HCEC 1CT (cell line): ENCODE measurements at regions not wholly inside any gene's neighbourhood (a gene's known extent, or its start where the extent isn't known, plus 50 kb on each side); places are given as distances from the start of the nearest gene placed in this dataset.
"Not testable (repeated sequence)": the region's sequence is repeated elsewhere in the genome, so short reads cannot be mapped to it uniquely, and the experiment has no call there.

Experiments
- DNase-seq: peaks from one replicate; pipeline ENCODE4 v3.0.0-alpha.2; 2017

GRCh38 chr9:66771504-66771903 lies 129.0 kb upstream of the ZNF658 start:
- not testable (repeated sequence) for DNase-seq

DNA sequence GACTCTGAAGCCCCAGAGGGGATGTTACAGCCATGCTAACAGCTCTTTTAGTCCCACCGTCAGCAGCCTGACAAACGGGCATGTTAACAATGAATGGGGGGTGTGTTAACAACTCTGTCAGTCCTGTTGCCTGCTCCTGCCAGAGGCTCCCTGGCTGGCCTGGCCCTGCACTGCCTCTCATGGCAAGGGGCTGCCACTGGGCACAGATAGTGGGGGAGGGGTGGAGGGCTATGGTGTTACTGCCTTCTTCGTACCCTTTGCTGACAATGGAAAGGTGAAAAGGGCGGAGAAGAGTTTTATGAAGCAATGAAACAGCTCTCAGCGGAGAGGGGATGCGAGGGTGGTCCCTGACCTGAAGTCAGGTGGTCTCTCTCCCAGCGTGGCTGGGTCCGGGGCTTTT lies 125.9 kb upstream of the ZNF658 start:
- not testable (repeated sequence) for DNase-seq

- not testable (repeated sequence) for DNase-seq
Measured at GRCh38 chr9:66779944-66780661, 120.4 kb upstream of the ZNF658 start.

DNA sequence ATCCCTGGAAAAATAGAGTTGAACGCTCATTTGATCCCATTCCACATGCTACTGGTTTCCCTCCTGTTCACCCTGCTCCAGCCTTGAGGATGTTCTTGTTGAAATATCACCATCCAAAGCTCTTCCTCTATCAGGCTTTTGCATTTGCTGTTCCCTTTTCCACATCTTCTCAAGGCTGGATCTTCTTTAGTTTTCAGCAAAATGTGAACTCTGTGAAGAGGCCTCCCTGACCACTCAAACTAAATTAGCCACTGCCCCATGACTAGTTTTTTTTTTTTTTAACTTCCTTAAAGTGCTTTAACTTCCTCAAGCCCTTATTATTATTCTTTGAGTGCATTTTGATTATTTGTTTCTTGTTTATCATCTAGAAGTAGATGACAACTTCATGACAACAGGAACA lies 119.3 kb upstream of the ZNF658 start:
- not testable (repeated sequence) for DNase-seq

DNA sequence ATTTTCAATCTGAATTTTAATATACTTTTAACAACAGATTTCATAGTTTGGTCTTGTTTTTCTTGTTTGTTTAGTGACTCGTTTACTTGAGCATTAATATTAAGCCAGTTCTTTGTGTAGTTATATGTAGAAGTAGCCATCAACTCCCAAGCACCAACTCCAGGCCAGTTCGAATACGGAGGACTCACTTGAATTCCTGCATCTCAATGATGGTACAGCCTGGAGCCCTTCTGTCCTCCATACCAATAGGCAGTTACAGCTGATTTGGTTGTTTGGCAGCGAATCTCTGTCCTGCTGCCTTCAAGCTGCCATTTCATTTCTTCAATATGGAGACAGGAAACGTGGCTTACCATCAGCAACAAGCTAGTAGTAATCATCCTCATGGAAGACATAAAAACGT lies 118.5 kb upstream of the ZNF658 start:
- DNase-seq, result not testable (repeated sequence)

GRCh38 chr9:66785603-66786002 lies 114.9 kb upstream of the ZNF658 start:
- DNase-seq, result not testable (repeated sequence)

DNA sequence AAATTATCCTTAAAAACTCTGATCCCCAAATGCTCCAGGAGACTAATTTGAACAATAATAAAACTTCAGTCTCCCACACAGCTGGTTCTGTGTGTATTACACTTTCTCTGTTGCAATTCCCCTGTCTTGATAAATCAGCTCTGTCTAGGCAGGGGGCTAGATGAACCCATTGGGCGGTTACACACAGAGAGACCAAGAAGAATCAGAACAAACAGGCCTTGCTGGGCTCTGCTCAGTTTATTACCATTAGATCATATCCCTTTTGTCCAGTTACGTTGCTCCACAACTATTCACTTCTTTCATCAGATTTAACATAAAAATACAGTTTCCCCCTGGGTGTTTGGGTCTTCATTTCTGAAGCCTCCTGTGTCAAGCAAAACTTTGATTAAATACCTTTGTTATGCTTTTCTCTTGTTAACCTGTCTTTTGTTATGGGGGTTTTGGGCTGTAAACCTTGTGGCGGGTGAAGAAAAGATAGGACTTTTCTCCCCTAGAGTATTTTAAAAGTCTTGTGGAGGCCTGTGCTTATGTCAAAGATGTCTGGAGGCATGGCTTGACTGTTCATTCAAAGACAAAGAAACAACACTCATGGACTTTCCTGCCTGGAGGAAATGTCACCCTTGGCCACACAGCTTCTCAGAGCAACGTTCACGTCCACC lies 109.3 kb upstream of the ZNF658 start:
- DNase-seq, result not testable (repeated sequence)

DNA sequence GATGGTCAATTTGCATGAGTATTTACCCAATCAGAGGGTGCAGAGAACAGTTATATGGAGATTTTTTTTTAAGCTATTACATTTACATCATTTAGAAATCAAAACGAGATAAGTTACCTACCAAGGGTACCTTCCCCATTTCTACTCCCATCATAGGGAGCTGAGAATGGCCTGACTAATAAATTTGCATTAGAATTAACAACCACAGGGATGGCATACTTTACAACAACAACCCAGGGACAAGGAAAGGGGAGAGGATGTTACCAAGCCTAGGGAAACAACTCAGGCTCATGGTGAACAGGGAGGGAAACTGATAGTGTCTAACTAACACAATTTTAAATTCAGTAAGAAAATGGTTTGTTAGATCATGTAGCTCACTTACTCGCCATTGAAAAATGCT lies 105.8 kb upstream of the ZNF658 start:
- not testable (repeated sequence) for DNase-seq

- DNase-seq, result not testable (repeated sequence)
Measured at GRCh38 chr9:66795723-66796503, 104.6 kb upstream of the ZNF658 start.

GRCh38 chr9:66797905-66798616 lies 102.5 kb upstream of the ZNF658 start:
- DNase-seq, result not testable (repeated sequence)

- DNase-seq, result not testable (repeated sequence)
Measured at GRCh38 chr9:66803619-66804018, 96.9 kb upstream of the ZNF658 start.

DNA sequence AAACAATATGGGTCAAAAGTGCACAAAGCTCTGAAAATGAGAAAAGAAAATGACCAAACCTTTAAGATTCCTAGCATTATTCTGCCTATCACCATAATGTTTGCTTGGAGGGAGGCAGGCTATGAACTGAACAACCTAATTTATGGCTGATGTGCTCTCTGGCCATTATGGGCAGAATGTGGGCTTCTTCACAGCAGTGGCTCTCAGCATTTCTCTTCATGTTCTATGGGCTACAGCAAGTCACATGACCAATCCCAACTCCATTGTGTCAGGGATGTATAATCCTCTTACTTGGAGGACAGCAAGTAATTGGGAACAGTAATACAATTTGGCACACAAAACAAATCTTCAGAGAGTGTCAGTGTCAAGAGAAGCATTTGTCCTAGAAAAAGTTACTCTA lies 90.3 kb upstream of the ZNF658 start:
- DNase-seq, result not testable (repeated sequence)

DNA sequence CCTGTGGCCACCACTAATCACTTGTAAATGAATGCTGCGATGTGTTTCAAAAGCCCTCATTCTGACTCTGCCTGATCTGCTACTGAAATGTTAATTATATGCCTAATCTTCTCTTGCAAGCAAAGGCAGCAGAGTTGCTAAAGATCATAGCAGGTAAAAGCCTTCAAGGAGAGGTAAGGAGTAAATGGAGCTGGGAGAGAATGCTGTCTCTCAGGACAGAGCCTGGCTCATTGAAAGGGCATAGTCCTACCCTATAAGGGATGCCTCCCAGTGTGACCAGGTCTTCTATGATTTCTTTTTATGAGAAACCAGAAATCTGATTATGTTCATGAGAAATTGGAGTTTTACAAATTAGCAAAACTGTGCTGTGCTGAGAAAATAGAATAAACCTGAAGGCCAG lies 88.2 kb upstream of the ZNF658 start:
- not testable (repeated sequence) for DNase-seq

DNA sequence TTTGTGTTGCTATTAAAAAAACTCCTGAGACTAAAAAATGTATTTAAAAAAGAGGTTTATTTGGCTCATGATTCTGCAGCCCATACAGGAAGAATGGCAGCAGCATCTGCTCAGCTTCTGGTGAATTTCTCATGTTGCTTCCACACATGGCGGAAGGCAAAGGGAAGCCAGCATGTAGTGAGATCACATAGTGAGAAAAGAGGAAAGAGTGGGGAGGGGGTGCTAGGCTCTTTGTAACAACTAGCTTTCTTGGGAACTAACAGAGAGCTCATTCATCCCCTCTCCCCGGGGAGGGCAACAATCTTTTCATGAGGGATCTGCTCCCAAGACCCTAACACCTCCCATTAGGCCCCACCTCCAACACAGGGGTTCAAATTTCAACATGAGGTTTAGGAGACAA lies 87.6 kb upstream of the ZNF658 start:
- not testable (repeated sequence) for DNase-seq

- not testable (repeated sequence) for DNase-seq
Measured at GRCh38 chr9:66814038-66814437, 86.5 kb upstream of the ZNF658 start.

DNA sequence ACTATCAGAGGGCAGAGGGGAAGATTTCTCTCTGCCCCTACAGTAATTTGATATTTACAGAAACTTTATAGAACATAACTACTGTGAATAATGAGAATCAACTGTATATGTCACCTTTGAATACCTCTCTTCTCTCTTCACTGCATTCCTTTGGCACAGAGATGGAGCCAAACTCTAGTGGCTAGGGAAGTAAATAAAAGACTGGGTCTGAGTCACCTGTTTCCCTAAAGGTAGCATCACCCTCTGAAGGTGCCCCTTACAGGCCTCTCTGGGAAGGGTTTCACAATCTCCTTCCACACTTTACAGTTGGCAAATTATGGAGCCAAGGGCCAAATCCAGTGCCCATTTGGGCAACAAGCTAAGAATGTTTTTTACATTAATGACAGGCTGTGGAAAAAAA lies 81.0 kb upstream of the ZNF658 start:
- not testable (repeated sequence) for DNase-seq

GRCh38 chr9:66820014-66820660 lies 80.4 kb upstream of the ZNF658 start:
- DNase-seq, result not testable (repeated sequence)

DNA sequence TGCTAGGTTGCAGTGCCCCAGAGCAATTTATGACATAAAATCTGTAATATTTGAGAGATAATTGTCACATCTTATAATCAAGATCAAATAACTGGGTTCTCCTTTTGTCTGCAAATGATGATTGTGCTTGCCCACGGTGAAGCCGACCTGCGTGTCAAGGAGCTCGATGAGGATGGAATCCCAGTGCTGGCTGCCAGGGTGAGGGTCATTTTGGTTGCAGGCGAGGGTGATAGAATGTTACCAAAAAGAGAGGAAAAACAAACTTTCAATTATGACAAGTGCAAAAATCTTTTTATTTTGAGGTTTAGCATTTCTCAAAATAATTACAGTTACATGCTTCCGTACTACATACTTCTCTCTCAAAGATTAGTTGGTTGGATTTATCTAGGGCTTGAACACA lies 76.4 kb upstream of the ZNF658 start:
- DNase-seq, result not testable (repeated sequence)

GRCh38 chr9:66829853-66830252 lies 70.7 kb upstream of the ZNF658 start:
- not testable (repeated sequence) for DNase-seq

DNA sequence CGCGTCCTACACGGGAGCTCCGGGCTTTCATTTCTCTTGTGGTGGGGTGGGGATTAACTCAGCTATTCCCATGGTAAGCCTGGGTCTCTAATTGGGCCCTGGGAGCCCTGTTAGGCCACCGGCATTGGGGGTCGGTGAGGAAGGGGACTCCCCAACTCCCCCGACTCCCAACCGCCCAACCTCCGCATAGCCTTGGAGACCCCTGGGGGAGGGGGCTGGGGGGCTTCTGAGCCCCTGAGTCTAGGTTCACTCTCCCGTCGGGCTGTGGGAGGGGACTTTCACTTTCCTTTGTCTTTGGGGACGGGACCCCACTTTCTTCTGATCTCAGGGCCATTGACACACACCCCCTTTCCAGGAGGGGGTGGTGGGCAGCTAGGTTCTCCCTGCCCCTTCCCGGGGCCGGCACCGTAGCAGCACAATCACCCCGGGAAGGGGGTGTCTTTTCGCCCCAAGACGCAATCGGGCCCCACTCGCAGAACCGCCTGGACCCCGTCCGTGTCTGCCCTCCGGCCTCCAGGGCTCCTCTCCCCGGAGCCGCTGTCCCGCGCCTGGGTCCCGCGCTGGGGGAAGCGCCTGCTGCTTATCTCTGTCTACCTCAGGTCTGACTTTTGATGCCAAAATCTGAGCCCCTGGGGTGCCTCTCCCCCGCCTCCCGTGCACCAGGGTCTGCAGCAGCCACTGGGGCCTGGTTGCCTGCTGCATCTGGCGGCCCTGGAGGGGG lies 69.6 kb upstream of the ZNF658 start:
- DNase-seq, result not testable (repeated sequence)

DNA sequence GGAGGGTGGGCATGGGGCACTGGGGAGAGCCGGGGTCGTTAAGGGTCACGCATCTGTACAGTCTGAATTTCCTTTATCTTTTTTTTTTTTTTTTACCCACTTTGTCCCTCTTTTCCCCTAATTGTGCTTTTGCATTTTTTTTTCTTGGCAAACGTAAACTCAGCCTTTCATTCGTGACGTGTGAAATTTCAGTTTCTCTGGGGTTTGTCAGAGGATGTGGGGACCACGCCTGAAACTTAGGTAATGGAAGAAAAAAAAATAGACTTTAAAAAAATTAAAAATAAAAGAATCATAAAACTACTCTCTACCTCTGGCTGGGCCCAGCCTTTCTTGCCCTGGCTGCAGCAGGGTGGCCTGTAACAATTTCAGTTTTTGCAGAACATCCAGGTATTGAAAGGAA lies 68.3 kb upstream of the ZNF658 start:
- not testable (repeated sequence) for DNase-seq
